HG03439 (cell line): ENCODE measurements at regions not wholly inside any gene's neighbourhood (a gene's known extent, or its start where the extent isn't known, plus 50 kb on each side); places are given as distances from the start of the nearest gene placed in this dataset.

Experiments used
- ATAC-seq: cut with Tn5 transposase; IDR thresholded peaks from one replicate; pipeline ENCODE4 v1.9.1; 2021; ENCODE audit warnings: mild to moderate bottlenecking, moderate library complexity; ENCODE audit not compliant: unreplicated experiment

- ATAC-seq = no peak
Measured at GRCh38 chr10:83248106-83248631, 891.1 kb upstream of the GHITM start.

GRCh38 chr10:83250396-83250795 is 888.9 kb upstream of the GHITM start:
- ATAC-seq = no peak

GRCh38 chr10:83252169-83252568 is 887.1 kb upstream of the GHITM start:
- ATAC-seq = no peak

GRCh38 chr10:83252596-83252995 is 886.7 kb upstream of the GHITM start:
- no peak for ATAC-seq

- no peak for ATAC-seq
Measured at GRCh38 chr10:83253011-83253671, 886.2 kb upstream of the GHITM start.

- no peak for ATAC-seq
Measured at GRCh38 chr10:83254698-83255097, 884.6 kb upstream of the GHITM start.

- ATAC-seq = no peak
Measured at GRCh38 chr10:83262434-83262833, 876.9 kb upstream of the GHITM start.

GRCh38 chr10:83272666-83273434 is 866.5 kb upstream of the GHITM start:
- ATAC-seq = no peak

GRCh38 chr10:83274088-83274487 is 865.2 kb upstream of the GHITM start:
- no peak for ATAC-seq

GRCh38 chr10:83276971-83277370 is 862.3 kb upstream of the GHITM start:
- ATAC-seq = no peak

- no peak for ATAC-seq
Measured at GRCh38 chr10:83283151-83283550, 856.2 kb upstream of the GHITM start.

- no peak for ATAC-seq
Measured at GRCh38 chr10:83287374-83287773, 851.9 kb upstream of the GHITM start.

GRCh38 chr10:83289373-83289772 is 849.9 kb upstream of the GHITM start:
- no peak for ATAC-seq

- ATAC-seq = no peak
Measured at GRCh38 chr10:83289948-83290347, 849.4 kb upstream of the GHITM start.

- ATAC-seq = no peak
Measured at GRCh38 chr10:83301732-83302131, 837.6 kb upstream of the GHITM start.

GRCh38 chr10:83302623-83303022 is 836.7 kb upstream of the GHITM start:
- ATAC-seq = no peak

GRCh38 chr10:83310688-83311087 is 828.6 kb upstream of the GHITM start:
- no peak for ATAC-seq

GRCh38 chr10:83312570-83312969 is 826.7 kb upstream of the GHITM start:
- ATAC-seq = no peak

- no peak for ATAC-seq
Measured at GRCh38 chr10:83332690-83333089, 806.6 kb upstream of the GHITM start.

GRCh38 chr10:83333566-83333965 is 805.7 kb upstream of the GHITM start:
- no peak for ATAC-seq

- no peak for ATAC-seq
Measured at GRCh38 chr10:83343676-83344075, 795.6 kb upstream of the GHITM start.

- no peak for ATAC-seq
Measured at GRCh38 chr10:83346266-83346910, 792.9 kb upstream of the GHITM start.
